AG10803 (cell line): ENCODE measurements at regions not wholly inside any gene's neighbourhood (a gene's known extent, or its start where the extent isn't known, plus 50 kb on each side); places are given as distances from the start of the nearest gene placed in this dataset.

Experiments
- DNase-seq: peaks from one replicate; pipeline ENCODE4 v3.0.0; 2010; ENCODE audit warnings: low read depth
- H3K4me3 ChIP-seq: 2 replicates; pipeline ENCODE4 v1.5.1; 2011; ENCODE audit warnings: mild to moderate bottlenecking, low read length, control low read depth
- CTCF ChIP-seq: conservative IDR thresholded peaks from 2 replicates; pipeline ENCODE4 v1.5.1; 2011; ENCODE audit warnings: mild to moderate bottlenecking, low read length, control low read depth, inconsistent platforms

- no peak overlapping the region for H3K4me3 ChIP-seq
- DNase-seq, result peak; percentile 51
- TF ChIP-seq CTCF, result peak; percentile 55
Observed at GRCh38 chr13:78241278-78241919, 322.8 kb upstream of the EDNRB start.

- TF ChIP-seq CTCF, result no peak
- no peak for DNase-seq
- H3K4me3 ChIP-seq, result no peak overlapping the region
Observed at GRCh38 chr13:78239714-78240113, 321.1 kb upstream of the EDNRB start.

- no peak overlapping the region for H3K4me3 ChIP-seq
- TF ChIP-seq CTCF, result no peak
- no peak for DNase-seq
Observed at GRCh38 chr13:78238911-78239310, 320.3 kb upstream of the EDNRB start.

- DNase-seq, result no peak
- no peak for TF ChIP-seq CTCF
- H3K4me3 ChIP-seq, result no peak overlapping the region
Observed at GRCh38 chr13:78228940-78229339, 310.3 kb upstream of the EDNRB start.

DNA sequence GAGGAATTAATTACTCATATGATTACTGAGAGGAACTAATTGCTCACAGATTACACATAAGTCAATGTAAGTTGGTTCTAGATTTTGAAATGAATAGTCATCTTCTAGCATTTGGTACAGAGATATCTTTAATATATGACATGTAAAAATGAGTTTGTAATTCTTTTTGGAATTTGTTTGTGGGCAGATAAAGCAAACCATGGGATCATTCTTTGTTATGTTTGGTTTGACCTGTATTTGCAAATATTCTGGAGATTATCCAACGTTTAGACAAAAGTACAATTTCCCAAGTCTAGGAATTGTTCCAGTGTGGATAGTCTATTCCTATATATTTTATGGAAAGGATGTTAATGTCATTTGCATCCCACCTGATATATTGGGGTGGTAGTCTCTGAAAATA is 309.6 kb upstream of the EDNRB start:
- TF ChIP-seq CTCF, result no peak
- no peak for DNase-seq
- no peak overlapping the region for H3K4me3 ChIP-seq

DNA sequence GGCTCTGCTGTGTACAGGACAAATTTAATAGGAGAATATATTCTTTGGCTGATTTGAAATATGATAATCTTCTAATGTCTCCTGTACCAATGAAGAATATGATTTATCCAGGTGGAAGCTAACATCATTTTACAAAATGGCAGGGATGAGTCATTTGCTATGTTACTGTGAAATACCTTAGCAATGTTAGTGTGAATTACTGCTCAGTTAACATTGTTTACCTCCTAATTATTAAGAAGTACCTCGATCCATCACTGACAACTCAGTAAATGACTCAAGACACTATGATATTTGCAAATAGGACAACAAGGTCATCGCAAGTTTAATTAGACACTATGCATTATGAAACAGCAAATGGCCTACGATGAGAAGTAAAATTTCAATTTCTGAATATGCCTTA is 309.1 kb upstream of the EDNRB start:
- no peak for DNase-seq
- TF ChIP-seq CTCF, result no peak
- no peak overlapping the region for H3K4me3 ChIP-seq

DNA sequence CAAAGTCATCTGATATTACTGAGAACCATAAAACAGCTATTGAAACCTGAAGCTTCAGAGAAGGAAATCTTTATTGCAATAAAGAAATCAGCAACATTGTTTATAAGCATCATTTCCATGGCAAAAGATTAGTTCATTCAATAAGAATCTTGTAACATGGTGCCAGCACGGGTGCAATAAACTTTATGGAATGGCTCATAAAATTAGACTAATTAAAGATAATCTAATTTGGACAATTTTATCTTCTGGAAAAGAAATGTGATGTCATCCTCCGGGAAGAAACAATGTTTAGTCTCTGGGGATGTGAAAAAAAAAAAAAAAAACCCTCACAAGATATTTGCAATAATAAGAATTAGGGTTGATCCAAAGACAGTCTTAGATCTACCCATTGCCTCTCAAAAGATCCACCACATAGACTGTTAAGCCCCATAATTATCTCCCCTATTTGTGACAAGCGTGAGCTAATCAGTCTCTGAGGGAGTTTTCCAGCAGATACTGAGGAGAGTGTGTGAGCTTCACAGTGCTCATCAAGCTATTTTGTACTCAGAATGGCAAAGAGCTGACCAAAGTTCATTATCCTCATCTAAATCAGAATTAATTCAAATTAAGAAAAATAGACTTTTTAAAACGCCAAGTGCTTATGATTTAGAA is 297.0 kb upstream of the EDNRB start:
- TF ChIP-seq CTCF, result no peak
- no peak for DNase-seq
- H3K4me3 ChIP-seq, result no peak overlapping the region
